Putamen (tissue), 1 donor: ENCODE measurements at regions not wholly inside any gene's neighbourhood (a gene's known extent, or its start where the extent isn't known, plus 50 kb on each side); places are given as distances from the start of the nearest gene placed in this dataset.
"Not testable (repeated sequence)": the region's sequence is repeated elsewhere in the genome, so short reads cannot be mapped to it uniquely, and the experiment has no call there.

Source experiments
- DNase-seq: peaks from one replicate; pipeline ENCODE4 v3.0.0-alpha.2; 2016; ENCODE audit warnings: low spot score

GRCh38 chr10:120204877-120205276 is 252.2 kb upstream of the PLPP4 start:
- DNase-seq: no peak

- no peak for DNase-seq
Observed at GRCh38 chr10:120205368-120206018, 251.5 kb upstream of the PLPP4 start.

DNA sequence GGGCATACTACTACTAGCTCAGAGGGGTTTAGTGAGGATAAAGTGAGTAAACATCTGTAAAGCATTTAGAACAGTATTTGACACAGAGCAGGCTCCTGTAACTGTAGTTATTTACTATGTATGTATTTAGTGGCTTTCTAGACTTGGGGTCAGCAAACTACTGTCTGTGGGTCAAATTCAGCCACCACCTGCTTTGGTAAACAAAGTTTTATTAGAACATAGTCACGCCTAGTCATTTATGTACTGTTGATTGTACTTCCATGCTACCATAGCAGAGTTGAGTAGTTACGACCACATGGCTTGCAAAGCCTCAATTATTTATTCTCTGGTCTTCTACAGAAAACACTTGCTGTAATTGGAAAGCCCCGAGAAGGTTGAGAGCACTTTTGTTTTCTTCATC is 248.5 kb upstream of the PLPP4 start:
- no peak for DNase-seq

DNA sequence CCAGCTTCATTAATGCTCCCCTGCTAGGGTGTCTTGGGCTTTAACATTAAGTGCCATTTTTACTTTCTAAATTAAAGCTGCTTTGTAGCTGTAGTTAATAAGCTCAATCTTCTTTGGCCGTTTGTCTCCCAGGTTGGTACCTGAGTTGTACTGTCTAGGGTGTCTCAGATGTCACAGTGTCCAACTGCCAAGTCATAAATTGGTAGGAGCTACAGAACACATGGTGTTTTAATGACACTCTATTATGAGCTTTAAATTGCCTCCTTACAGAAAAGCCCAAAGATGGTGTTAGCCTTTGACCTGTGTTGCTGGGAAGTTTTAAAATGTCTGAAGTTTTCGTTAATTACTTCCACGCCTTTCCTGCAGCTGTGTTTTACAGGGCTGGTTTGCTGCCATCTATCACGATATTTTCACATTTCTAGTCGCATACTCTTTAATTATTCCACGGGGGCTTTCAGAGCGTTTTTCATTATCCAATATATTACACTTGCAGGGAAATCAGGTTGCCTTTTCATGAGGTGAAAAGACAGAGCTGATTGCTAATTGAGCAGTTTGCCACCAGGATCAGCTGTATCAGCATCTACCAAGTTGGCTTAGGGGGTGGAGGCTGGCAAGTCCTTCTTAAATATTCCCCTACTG is 247.8 kb upstream of the PLPP4 start:
- DNase-seq: no peak

DNA sequence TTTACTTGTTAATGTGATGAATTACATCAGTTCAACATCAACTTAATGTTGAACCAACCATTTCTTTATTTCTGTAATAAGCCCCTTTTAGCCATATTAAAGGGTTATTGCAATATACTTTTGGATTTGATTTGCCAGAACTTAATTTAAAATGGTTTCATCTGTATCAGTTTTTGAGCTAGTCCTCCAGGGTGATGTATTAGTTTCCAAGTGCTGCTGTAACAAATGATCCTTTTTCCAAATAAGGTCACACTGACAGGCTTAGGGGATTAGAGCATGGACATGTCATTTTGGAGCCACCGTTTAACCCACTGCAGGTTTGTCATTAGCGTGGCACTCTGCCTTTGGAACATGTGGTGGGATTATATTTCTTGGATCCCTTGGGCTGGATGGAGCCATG is 244.8 kb upstream of the PLPP4 start:
- DNase-seq: no peak

- DNase-seq: not testable (repeated sequence)
Observed at GRCh38 chr10:120213283-120213682, 243.7 kb upstream of the PLPP4 start.

- DNase-seq: no peak
Observed at GRCh38 chr10:120217736-120218135, 239.3 kb upstream of the PLPP4 start.

GRCh38 chr10:120221873-120222485 is 235.0 kb upstream of the PLPP4 start:
- DNase-seq: no peak

DNA sequence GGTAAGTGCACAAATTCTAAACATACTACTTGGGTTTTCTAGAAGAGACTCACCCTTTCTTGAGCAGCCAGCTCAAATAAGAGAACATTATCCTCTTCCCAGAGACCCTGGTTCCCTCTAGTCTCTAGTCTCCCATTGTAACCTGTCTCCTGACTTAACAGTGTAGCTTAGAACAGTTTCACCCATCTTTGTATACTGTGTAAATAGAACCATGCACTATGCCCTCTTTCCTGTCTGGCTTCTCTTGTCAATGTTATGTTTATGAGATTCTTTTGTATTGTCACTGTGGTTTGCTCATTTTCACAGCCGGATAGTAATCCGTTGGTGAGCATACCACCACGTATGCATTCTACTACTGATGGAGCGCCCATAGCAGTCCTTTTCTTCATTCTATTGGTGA is 227.4 kb upstream of the PLPP4 start:
- no peak for DNase-seq

DNA sequence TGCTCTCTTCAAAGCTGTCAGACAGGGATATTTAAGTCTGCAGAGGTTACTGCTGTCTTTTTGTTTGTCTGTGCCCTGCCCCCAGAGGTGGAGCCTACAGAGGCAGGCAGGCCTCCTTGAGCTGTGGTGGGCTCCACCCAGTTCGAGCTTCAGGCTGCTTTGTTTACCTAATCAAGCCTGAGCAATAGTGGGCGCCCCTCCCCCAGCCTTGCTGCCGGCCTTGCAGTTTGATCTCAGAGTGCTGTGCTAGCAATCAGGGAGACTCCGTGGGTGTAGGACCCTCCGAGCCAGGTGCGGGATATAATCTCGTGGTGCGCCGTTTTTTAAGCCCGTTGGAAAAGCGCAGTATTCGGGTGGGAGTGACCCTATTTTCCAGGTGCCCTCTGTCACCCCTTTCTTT is 217.3 kb upstream of the PLPP4 start:
- DNase-seq: not testable (repeated sequence)

DNA sequence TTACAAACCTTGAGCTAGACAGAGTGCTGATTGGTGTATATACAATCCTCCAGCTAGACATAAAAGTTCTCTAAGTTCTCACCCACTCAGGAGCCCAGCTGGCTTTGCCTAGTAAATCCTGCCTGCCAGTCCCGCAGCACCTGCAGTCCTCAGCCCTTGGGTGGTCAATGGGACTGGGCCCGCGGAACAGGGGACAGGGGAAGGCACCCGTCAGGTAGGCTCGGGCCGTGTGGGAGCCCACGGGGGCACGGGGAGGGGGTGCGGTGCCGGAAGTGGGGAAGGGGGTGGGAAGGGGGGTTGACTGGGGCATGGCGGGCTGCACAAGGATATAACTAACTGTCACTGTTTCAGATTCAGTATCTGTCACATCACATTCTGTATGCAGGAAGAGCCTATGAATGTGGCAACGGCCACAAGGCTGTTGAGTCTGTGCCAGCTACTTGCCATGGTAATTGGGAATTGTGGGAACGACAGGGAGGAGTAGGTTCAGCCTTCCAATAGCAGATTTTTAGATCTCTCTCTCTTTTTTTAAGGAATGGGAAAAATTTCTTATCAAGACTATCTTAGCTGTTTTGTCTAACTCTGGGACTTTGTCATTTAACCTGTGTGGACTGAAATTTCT is 205.1 kb upstream of the PLPP4 start:
- DNase-seq: no peak

- DNase-seq: no peak
Observed at GRCh38 chr10:120253131-120253530, 203.9 kb upstream of the PLPP4 start.

GRCh38 chr10:120260456-120260855 is 196.6 kb upstream of the PLPP4 start:
- DNase-seq: no peak

DNA sequence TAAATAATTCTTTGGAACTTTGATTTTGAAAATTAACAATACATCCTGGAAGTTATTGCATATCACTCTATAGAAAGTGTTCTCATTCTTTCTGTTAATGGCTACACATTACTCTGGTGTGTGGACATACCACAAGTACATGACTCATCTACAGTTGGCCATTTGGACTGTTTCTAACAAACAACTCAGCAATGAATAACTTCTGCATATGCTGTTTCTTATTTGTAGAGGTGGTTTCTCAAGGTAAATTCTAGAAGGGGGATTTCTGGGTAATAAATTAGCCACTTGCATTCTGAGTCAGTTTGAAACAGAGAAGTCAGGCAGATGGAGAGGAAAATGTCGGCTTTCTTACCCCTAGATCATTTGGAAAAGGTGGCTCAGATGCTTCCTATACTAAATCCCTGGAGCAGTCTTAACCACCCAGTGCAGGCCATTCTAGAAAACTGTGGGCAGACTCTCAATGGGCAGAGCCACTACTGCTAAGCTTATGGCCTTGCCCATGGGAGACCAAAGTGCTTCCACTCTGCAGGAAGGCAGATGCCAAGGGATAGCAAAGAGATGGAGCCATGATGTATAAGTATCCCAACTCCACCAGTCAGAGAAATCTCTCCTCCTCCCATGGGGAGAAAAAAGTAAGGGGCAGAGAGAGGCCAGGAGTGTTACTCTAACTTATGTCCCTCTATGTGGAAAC is 194.0 kb upstream of the PLPP4 start:
- no peak for DNase-seq

GRCh38 chr10:120266022-120266421 is 191.0 kb upstream of the PLPP4 start:
- DNase-seq: no peak

DNA sequence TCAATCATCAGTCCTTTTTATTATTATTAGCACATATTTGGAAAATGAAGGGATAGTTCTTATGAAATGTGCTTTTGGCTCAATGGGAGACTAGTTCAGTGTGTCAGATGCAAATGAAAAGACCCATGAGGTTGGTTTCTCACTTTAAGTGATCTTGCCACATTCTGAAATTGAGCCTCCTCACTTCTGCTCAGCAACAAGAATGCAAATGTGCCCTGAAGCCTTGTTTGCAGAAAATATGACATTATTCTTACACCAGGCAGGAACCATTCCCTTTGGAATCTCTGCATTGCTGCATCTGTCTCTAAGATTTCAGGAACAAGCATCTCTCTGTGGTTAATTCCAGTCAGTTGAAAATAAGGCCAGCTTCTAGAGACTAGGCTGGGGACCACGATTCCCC is 186.1 kb upstream of the PLPP4 start:
- no peak for DNase-seq

GRCh38 chr10:120271696-120272095 is 185.3 kb upstream of the PLPP4 start:
- no peak for DNase-seq

DNA sequence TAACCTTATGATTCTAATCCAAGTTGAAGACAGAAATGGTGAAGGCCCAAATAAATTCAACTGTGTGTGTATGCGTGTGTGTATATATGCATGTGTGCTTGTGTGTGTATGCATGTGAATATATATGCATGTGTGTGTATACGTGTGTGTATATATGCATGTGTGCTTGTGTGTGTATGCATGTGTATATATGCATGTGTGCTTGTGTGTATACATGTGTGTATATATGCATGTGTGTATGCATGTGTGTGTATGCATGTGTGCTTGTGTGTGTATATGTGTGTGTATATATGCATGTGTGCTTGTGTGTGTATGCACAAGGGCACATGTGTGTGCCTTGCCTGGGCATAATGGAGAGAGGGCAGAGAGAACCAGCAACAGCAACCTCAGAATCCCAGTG is 184.7 kb upstream of the PLPP4 start:
- DNase-seq: no peak

DNA sequence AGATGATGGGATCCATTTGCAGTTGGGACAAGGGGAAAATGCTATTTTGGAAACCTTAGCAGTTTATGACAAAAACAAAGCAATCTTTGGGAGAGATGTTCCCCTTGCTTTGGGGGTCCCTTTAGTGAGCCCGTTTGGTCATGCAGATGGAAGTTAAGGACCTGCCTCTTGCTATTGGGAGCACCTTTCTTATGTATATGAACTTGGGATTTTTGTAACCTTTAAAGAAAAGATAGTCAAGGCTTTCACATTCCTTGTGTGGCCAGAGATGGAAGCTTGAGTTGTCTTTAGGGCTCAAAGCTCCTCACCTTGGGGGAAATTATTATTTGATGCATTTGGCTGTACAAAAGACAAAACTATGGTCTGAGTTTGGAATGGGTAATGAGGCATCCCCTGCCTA is 179.0 kb upstream of the PLPP4 start:
- no peak for DNase-seq

- no peak for DNase-seq
Observed at GRCh38 chr10:120279196-120279595, 177.8 kb upstream of the PLPP4 start.

DNA sequence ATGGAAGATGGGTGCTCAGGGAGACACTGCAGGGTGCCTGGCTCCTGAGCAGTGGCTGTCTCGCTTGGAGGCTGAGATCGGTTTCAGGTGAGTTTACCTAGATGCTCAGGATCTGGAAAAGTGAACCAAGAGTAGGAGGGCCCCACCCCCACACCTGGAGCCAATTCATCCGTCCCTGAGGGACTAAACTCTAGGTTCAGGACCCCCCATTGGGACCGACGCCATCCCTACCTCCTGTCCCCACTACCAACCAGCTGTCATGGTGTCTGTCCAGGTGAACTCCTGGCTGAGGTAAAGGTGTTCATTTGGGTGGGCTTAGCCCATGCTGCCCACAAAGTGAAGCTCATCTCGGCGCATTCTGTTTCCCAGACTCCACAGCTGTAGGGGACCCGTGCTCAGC is 174.6 kb upstream of the PLPP4 start:
- no peak for DNase-seq

- no peak for DNase-seq
Observed at GRCh38 chr10:120282846-120283492, 174.1 kb upstream of the PLPP4 start.
